Adipose tissue (tissue), 3 donors: ENCODE measurements at regions not wholly inside any gene's neighbourhood (a gene's known extent, or its start where the extent isn't known, plus 50 kb on each side); places are given as distances from the start of the nearest gene placed in this dataset.

Source experiments
- H3K27ac ChIP-seq: one replicate; pipeline ENCODE4 v1.5.1; 2013; ENCODE audit warnings: low read depth, low read length
- WGBS, 3 donors: extraction: QIAGEN DNeasy Blood & Tissue Kit; methylation state at CpG; one replicate each; pipeline ENCODE4 v1.1.7; 2013; 5-methylcytosine and 5-hydroxymethylcytosine counted together
- donor health status: healthy with polysubstance abuse.
- donor health status: Bipolar disorder and iron deficiency.
- donor health status: healthy.

DNA sequence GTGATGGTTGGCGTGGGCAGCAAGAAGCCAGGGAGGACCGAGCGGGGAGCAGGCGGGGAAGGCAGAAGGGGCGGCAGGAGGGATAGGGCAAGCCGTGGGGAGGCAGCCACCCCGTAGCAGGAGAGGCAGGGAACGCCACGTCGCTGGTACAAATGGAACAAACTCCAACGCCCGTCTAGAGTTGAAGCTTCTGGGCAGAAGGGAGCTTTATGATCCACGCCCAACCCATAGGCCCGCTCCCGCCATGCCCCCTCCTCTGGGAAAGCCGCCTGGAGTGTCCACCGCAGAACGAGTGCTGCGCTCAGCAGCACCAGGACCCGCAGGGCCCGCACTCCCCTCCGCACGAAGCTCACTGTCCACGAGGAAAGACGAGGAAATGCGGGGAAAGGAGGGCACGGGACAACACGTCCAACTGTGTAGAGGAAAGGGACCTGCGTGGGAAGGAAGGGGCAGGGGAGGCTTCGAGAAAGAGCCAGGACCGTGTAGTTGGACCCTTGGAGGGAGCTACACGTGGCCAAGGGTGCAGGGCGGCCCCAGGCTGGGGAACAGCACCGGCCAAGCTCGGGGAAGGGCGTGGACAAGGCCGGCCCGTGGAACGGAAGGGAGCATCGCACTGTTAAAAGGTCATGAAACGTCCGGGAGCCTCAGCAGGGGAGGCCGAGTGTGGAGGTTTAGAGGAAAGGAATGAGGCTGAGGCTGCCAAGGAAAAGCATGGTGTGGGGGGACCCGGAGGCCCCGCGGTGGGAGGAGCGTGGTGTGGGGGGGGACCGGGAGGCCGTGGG, 204.0 kb downstream of the DLL1 start:
- 88 to 93% (median 92%) methylated on average over 48 to 49 of the region's 49 CpGs for WGBS, 3 donors
- H3K27ac ChIP-seq = no peak overlapping the region

DNA sequence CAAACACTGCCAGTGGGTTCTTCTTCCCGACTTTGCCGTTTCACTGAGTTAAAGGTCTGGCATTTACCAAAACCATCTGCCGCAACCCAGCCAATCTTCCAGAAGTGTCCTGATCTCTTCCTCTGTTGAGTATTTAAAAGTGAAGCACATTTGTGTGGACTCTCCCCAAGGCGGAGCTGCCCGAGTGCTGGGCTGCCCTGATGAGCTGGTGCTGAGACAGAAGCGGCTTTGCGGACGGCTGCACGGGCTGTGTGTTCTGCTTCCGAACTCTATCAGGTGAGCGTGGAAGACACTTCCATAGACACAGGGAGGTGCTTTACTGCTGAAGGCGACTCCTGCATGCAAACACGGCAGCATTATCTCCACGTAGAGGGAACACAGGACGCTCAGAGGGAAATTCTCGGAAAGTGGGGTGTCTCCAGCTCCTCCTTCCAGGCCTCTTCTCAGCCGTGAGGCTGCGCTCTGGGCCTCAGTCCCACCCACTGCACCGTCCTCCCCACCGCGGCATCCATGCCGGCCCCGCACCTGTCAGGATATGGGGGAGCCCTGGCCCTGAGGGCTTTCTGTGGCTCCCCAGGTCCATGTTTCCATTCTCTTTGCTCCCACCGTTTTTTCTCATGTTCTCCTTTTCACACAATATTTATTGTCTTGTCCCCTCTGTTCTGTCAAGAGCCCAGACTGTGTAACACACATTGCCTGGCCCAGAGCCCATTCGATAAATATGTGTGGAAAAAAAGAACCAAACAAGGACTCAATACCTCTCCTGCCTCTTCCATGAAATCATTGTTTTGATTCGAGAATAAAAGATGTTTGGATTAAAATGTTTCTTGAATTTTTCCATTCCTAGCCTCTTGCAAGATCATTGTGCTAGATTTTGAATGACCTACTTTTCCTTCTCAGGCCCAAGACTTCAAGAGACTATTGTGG, 205.1 kb downstream of the DLL1 start:
- WGBS, 3 donors = 72 to 80% (median 73%) methylated on average over 26 of the region's 26 CpGs
- H3K27ac ChIP-seq = no peak overlapping the region

DNA sequence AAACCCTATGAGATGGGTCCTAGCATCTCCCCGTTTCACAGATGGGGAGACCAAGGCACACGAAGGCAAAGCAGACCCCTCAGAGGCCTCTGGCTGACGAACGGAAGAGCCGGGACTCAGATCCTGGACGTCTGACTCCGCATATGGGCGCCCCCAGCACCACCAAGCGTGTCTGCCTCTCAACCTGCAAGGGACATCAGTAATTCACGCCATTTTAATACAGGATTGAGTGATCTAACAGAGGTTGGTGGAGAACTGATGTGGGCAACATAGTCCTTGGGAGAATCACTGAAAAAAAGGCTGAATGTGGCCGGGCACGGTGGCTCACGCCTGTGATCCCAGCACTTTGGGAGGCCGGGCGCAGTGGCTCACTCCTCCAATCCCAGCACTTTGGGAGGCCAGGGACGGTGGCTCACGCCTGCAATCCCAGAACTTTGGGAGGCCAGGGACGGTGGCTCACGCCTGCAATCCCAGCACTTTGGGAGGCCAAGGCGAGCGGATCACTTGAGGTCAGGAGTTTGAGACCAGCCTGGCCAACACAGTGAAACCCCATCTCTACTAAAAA, 206.6 kb downstream of the DLL1 start:
- 92 to 96% (median 94%) methylated on average over 18 to 21 of the region's 21 CpGs for WGBS, 3 donors
- no peak overlapping the region for H3K27ac ChIP-seq

DNA sequence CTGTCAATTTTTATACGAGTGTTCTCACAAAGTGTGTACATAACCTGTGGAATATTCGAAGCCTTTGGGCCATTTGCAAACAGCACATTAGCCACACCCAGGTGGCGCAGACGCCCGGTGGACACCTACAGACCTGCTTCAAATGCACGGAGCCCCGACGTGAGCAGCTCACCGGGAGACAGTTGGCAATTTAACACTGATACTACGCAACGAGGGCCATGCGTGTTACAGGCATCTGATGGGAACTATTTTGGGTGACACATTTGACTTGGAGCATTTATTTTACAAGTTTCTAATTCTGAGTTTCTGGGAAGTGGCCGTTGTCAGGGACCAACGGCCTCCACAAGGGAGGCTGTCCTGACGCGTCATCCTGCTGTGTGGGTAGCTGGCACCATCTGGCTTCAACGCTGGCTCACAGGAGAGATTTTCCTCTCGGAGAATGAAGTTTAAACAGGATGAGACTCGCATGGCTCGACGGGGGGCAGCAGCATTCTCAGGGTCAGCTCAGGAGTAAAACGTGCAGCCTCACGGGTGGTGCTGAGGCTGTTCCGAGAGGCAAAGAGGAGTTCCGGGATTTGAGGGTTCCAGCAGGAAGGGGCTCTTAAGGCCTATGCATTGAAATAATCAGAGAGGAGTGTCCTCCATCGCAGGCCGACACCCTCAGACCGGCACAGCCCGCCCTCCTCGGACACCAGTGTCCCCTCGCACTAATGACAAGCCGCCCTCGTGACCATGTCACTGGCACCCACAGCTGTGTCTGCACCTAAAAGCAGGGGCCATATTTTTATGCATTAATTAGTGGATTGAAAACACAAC, 207.4 kb downstream of the DLL1 start:
- 83 to 91% (median 89%) methylated on average over 33 of the region's 33 CpGs for WGBS, 3 donors

DNA sequence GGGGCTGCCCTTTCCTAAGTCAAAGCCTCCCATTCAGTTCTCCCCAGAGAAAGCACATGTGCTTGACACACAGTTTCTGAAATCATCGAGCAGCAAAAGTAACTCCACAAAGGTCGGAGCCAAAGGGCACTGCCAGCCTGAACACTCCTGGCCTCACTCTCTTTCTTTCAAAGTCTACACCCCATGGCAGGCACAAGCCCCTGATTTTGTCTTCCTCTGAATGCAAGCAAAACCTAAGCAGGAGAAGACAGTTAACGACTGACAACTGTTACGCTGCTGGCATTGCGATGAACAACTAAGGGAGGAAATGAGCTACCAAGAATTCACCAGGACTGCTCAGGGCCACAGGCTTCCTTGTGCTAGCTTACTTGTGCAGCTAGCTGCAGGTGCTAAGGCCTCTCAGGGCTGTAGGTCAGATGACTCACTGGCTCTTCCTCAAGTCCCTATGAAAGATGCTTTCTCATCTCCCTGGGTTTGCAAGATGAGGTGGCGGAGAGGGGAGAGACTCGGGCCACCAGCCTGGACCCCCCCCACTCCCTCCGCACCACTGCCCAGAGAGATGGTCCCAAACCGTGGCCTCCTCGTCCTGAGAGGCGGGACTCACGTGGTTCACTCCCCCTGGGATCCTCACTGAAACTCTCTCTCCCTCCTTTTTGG, 208.2 kb downstream of the DLL1 start:
- 73 to 78% (median 76%) methylated on average over 12 of the region's 12 CpGs for WGBS, 3 donors
- no peak overlapping the region for H3K27ac ChIP-seq

More for the DNA sequence above, 207.4 kb downstream of the DLL1 start:
- H3K27ac ChIP-seq = no peak overlapping the region

DNA sequence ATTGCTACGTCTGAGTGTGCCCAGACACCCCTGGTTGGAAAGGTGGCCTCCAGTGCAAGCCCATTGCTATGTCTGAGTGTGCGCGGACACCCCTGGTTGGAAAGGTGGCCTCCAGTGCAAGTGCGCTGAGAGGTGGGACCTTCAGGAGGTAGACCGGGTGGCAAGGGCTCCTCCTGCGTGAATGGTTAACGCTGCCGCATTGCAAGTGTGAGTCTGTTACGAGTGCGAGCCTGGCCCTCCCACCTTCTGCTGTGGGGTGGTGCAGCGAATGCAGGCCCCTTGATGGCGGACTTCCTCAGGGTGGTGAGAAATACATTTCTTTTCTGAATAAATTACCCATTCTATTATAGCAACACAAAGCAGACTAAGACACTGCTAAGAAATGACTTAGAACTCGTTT, 208.8 kb downstream of the DLL1 start:
- WGBS, 3 donors = 92 to 94% (median 94%) methylated on average over 13 of the region's 13 CpGs
- no peak overlapping the region for H3K27ac ChIP-seq

DNA sequence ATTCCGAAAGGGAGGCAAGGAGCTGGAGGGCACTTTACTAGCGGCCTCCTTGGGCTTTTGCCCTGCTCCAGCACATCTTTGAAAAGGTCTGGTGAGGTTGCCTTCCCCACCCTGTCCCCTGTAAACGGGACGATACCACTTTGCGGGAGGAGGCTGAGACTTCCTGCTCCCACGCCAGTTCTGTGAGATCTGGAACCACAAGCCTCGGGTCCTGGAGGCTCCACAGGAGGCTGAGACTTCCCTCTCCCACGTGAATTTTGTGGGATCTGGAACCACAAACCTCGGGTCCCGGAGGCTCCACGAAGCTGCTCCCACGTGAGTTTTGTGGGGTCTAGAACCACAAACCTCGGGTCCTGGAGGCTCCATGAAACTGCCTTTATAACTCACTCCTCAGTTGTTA, 209.3 kb downstream of the DLL1 start:
- WGBS, 3 donors = 52 to 65% (median 58%) methylated on average over 13 of the region's 13 CpGs

DNA sequence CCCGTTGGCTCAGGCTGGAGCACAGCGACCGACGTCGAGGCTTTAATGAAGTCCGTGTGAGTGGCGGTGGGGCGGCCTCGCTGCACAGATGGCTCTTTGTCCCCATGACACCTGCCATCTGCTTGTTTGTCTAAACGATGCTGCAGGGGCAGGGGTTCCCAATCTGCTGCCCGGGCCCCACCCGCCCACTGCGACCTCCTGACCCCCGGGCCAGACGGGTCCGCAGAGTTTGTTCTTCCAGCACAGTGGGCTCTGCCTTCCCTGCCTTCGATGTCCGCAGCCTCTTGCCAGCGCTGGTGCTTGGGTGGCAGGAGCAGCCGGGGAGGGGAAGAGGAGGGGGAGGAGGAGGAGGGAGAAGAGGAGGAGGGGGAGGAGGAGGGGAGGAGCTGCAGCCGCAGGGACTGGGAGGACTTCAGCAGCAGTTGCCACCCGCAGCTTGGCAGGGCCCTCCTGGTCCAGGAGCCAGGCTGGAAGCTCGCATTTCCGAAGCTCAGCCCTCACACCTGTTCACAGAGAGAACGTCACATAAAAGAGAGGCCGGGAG, 210.0 kb downstream of the DLL1 start:
- WGBS, 3 donors = 29 to 66% (median 48%) methylated on average over 21 to 25 of the region's 26 CpGs
- H3K27ac ChIP-seq = no peak overlapping the region

More for the DNA sequence above, 209.3 kb downstream of the DLL1 start:
- no peak overlapping the region for H3K27ac ChIP-seq

DNA sequence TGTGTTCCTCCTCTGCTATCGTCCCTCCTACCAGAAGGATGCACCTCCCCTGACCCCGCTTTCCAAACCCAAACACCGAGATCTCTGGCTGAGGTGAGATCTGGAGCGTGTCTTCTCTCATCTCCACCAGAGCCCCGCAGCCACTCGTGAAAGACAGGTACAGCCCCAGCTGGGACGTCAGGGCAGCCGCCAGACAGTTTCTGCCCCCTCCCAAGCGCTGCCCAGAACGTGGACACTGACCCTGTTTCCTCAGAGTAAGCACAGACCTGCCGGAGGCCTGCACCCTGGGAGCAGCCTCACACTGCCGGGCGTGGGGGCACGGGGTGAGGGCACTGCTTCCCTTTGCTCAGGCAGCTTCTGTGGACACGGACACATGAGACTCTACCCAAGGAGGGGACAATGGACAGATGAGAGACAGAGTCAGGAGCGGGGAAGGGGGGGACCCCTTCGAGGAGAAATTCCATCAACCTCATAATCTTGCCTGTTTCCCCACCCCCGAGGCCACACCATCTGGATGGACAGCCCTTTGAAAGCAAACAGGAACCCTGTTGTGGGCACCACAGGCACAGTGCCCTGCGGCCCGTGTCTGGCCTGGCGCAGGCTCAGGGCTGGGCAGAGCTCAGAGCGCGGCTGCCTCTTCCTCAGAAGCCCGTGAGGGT, 210.6 kb downstream of the DLL1 start:
- 68 to 83% (median 81%) methylated on average over 23 to 24 of the region's 24 CpGs for WGBS, 3 donors
- no peak overlapping the region for H3K27ac ChIP-seq

DNA sequence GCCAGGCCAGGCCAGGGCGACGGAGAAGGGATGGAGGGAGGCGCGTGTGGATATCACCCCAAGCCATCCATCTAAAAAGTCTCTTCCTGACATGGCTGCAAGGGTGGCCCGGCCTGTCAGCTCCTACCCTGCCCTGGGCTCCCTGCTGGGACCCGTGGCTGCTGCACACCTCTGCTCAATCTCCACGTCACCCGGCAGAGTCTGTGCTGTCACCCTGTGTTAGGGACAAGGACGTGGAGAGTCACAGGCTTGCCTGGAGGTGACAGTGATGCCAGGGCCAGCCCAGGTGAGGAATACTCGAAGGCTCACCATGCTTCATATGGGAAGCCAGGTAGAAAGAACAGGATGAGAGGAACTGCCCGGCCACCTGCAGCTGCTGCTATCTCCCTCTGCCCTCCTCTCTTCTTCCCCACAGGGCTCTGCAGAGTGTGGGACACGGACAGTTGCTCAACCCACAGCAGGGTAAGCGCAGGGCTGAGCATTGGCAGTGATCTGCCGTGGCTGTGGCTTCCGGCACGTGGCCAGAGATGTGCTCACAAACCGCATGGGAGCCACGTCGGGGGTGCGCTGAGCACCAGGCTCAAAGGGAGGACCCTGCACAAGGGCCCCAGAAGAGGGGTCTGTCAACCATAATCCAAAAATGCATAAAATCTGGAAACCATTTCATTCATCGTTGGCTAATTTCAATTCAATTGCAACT, 214.3 kb downstream of the DLL1 start:
- 85 to 89% (median 89%) methylated on average over 21 of the region's 21 CpGs for WGBS, 3 donors
- H3K27ac ChIP-seq = no peak overlapping the region

DNA sequence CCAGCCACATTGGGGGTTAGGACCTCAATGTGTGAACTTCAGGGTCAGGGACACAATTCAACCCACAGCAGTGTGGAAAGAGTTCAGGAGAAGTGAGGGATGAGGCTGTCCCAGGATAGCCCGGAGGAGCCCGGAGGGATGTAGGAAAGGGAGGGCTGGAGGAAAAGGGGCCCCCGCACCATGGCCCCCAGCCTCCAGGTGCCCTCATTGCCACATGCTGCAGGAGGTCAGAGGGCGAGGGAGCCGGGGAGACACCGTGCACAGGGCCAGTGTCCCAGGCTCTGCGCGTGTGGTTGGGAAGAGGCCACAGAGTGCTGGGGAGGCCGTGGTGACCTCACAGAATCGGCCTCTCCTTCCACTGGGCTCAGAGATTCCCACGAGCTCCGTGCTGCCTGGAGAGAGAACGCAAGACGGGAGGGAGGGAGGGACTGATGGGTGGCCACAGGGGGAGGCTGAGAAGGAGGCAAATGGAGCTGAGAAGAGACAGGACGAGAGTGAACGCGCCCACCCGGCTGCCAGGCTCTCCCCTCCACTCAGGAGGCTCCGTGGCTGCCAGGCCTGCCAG, 215.1 kb downstream of the DLL1 start:
- 59 to 69% (median 63%) methylated on average over 19 of the region's 19 CpGs for WGBS, 3 donors
- no peak overlapping the region for H3K27ac ChIP-seq

DNA sequence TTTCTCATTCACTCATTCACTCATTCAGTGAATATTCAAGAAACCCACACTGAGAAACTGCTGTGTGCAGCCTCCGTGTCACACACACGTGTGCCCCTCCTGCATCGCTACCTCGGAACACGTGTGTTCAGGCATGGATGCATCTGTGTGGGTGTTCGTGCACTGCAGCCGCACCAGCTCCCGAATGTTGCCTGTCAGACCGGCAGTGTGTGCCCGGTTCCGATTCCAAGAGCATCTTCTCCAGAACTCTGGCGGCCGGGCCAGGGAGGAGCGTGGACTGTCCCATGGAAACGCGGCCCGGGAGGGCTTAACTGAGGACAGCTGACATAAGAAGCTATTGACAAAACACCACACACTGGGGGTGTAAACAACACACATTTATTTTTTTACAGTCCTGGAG, 216.0 kb downstream of the DLL1 start:
- no peak overlapping the region for H3K27ac ChIP-seq
- WGBS, 3 donors = 95 to 97% (median 96%) methylated on average over 16 to 17 of the region's 17 CpGs

DNA sequence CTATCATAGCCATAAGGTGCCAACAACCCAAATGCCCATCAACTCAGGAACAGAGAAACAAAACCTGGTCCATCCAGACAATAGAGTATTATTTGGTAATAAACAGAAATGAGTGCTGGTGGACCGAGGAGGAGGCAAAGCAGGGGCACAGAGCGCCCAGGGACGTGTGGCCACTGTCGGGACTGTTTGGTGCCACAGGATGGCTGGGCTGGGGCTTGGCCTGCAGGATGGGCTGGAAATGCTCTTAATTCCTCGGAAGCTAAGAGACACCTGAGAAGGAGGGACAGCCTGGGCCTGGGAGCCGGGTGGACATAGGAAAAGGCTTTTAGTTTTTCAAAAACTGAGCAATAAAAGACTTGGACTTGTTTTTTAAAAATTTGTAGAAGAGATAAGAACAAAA, 216.4 kb downstream of the DLL1 start:
- 90 to 94% (median 91%) methylated on average over 6 of the region's 6 CpGs for WGBS, 3 donors
- H3K27ac ChIP-seq = no peak overlapping the region

DNA sequence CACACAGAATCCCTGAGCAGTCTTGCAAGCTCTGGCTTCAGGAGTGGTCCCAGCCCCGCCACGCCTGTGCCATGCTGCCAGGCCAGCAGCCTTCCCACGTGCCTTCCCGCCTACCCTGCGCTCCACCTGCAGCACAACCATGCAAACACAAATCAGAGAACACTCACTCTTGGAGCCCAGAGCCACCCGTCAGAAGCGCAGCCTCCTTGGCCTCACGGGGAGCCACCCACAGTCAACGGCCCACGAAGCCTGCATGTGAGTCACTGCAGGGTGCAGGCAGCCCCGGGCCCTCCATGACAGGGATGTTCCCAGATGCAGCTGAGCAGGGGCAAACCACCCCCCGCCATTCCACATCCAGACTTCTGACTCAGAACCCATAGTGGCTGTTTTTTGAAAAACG, 217.0 kb downstream of the DLL1 start:
- H3K27ac ChIP-seq = no peak overlapping the region
- 88 to 92% (median 92%) methylated on average over 13 of the region's 13 CpGs for WGBS, 3 donors

DNA sequence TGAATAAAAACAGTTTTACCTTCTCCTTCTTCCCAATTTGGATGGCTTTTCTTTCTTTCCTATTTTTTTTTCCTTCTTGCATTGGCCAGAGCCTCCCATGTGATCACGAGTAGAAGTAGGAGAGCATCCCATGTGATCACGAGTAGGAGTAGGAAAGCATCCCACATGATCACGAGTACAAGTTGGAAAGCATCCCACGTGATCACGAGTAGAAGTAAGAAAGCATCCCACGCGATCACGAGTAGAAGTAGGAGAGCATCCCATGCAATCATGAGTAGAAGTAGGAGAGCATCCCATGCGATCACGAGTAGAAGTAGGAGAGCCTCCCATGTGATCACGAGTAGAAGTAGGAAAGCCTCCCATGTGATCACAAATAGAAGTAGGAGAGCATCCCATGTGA, 218.6 kb downstream of the DLL1 start:
- H3K27ac ChIP-seq = no peak overlapping the region
- WGBS, 3 donors = 83 to 90% (median 89%) methylated on average over 11 of the region's 11 CpGs

DNA sequence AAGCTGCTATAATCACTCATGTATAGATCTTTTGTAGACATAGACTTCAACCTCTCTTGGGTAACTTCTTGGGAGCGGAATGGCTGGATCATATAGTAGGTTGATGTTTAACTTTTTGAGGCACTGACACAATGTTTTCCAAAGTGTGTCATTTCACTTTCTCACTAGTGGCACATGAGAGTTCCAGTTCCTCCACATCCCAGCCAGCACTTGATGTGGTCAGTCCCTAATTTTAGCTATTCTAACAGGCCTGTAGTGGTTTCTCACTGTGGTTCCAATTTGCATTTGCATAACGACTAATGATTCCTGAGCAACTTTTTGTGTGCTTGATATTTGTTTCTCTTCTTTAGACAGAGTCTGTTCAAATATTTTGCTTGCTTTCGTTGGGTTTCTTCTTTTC, 221.3 kb downstream of the DLL1 start:
- WGBS, 3 donors = 79 to 92% (median 87%) methylated on average over 3 of the region's 3 CpGs
- no peak overlapping the region for H3K27ac ChIP-seq
